Bronchial epithelial cell (primary cell): ENCODE measurements at regions not wholly inside any gene's neighbourhood (a gene's known extent, or its start where the extent isn't known, plus 50 kb on each side); places are given as distances from the start of the nearest gene placed in this dataset.

Experiments used
- DNase-seq: peaks from one replicate; pipeline ENCODE4 v3.0.0-alpha.2; 2010; ENCODE audit warnings: low read depth
- FAIRE-seq: peaks from 2 replicates; lab custom pipeline; 2011; peaks lifted over from hg19 to GRCh38; lab: Jason Lieb, UNC
- H3K27me3 ChIP-seq: 2 replicates; pipeline ENCODE4 v1.5.1; 2011; ENCODE audit warnings: low read length; ENCODE audit not compliant: control insufficient read depth, insufficient read depth
- H3K36me3 ChIP-seq: 2 replicates; pipeline ENCODE4 v1.5.1; 2011; ENCODE audit warnings: low read length; ENCODE audit not compliant: control insufficient read depth, insufficient read depth
- H3K4me3 ChIP-seq: 2 replicates; pipeline ENCODE4 v1.5.1; 2011; ENCODE audit warnings: mild to moderate bottlenecking, low read depth, low read length, control low read depth
- CTCF ChIP-seq: IDR thresholded peaks from 2 replicates; pipeline ENCODE4 v1.5.1; 2011; ENCODE audit warnings: mild to moderate bottlenecking, moderate library complexity, low read length, control low read depth, inconsistent platforms; ENCODE audit not compliant: insufficient read depth, severe bottlenecking

GRCh38 chr4:114109776-114110175 lies 130.3 kb upstream of the ARSJ start:
- Histone ChIP-seq H3K27me3 (no peaks in the 10 kb centered on the region), H3K4me3 (no peak overlapping the region), H3K36me3 (no peaks in the 10 kb centered on the region)
- TF ChIP-seq CTCF: no peak
- DNase-seq (peak; percentile 36), FAIRE-seq (no peak)

- FAIRE-seq (no peak), DNase-seq (no peak)
- TF ChIP-seq CTCF: no peak
- no peaks in the 10 kb centered on the region for H3K36me3 ChIP-seq
- H3K4me3 ChIP-seq: no peak overlapping the region
- H3K27me3 ChIP-seq: no peaks in the 10 kb centered on the region
These were observed 136.1 kb upstream of the ARSJ start for GRCh38 chr4:114115526-114115925.

GRCh38 chr4:114116861-114117260 lies 137.4 kb upstream of the ARSJ start:
- no peak for FAIRE-seq
- no peak overlapping the region for H3K4me3 ChIP-seq
- H3K27me3 ChIP-seq: no peaks in the 10 kb centered on the region
- no peak for DNase-seq
- no peak for TF ChIP-seq CTCF
- H3K36me3 ChIP-seq: no peaks in the 10 kb centered on the region

- Histone ChIP-seq H3K36me3 (no peaks in the 10 kb centered on the region), H3K27me3 (no peaks in the 10 kb centered on the region), H3K4me3 (no peak overlapping the region)
- no peak for TF ChIP-seq CTCF
- FAIRE-seq: no peak
- no peak for DNase-seq
These were observed 141.8 kb upstream of the ARSJ start for GRCh38 chr4:114121221-114121620.

GRCh38 chr4:114132199-114132598 lies 152.8 kb upstream of the ARSJ start:
- no peak for DNase-seq
- TF ChIP-seq CTCF: no peak
- no peak for FAIRE-seq

GRCh38 chr4:114132830-114133229 lies 153.4 kb upstream of the ARSJ start:
- FAIRE-seq: no peak
- no peak overlapping the region for H3K4me3 ChIP-seq
- peak; percentile 14 for DNase-seq
- no peaks in the 10 kb centered on the region for H3K36me3 ChIP-seq
- no peaks in the 10 kb centered on the region for H3K27me3 ChIP-seq
- peak; percentile 9 for TF ChIP-seq CTCF

More at GRCh38 chr4:114132199-114132598, 152.8 kb upstream of the ARSJ start:
- Histone ChIP-seq H3K4me3 (no peak overlapping the region), H3K27me3 (no peaks in the 10 kb centered on the region), H3K36me3 (no peaks in the 10 kb centered on the region)
